ENCODE measurements at regions not wholly inside any gene's neighbourhood (a gene's known extent, or its start where the extent isn't known, plus 50 kb on each side); places are given as distances from the start of the nearest gene placed in this dataset.

DNA sequence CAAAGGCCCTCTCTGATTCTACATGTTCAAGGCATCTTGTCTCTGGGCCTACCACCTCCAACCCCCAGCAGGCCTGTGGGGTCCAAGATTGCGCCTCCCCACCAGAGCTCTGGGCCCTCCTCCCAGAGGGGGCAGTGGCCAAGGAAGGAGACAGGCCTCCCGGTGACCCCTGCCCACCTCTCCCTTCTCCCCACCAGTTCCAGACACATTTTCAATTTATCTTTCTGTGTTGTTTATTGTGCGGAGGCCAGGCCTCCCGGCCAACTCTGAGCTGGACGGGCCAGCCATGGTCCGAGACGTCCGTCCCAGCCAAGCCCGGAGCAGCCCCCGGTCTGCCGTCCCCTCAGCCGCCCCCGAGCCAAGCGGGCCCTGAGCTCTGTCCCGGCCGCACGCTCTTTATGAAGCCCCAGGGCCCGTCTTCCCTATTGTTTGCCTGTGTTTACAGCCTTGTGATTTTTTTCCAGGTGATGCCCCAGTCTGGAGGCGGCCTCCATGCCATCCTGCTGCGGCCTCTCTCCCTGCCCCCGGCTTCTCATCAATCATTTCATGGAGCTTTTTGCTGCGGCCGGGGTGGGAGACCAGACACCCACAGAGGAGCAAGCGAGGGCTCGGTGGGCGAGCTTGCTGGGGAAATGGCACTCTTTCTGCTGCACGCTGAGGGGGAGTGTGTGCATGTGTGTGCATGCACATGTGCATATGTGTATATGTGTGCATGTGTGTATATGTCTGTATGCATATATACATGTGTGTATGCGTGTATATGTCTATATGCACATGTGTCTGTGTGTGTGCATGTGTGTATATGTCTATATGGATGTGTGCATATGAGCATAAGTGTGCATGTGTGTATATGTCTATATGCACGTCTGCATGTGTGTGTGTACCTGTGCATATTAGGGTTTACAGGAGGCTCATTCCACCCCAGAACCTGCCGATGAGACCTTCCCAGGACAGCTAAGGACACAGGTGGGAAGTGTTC, 52.7 kb upstream of the ELN start:
- intact Hi-C loops (cut with micrococcal nuclease; ENCODE audit: unreplicated experiment), result no loop called here
- no peaks in the 10 kb centered on the region for H3K27me3 ChIP-seq (replicated peaks; ENCODE audit: insufficient read depth, low read depth, low read length, poor library complexity)
- TF ChIP-seq, protein P1, sequence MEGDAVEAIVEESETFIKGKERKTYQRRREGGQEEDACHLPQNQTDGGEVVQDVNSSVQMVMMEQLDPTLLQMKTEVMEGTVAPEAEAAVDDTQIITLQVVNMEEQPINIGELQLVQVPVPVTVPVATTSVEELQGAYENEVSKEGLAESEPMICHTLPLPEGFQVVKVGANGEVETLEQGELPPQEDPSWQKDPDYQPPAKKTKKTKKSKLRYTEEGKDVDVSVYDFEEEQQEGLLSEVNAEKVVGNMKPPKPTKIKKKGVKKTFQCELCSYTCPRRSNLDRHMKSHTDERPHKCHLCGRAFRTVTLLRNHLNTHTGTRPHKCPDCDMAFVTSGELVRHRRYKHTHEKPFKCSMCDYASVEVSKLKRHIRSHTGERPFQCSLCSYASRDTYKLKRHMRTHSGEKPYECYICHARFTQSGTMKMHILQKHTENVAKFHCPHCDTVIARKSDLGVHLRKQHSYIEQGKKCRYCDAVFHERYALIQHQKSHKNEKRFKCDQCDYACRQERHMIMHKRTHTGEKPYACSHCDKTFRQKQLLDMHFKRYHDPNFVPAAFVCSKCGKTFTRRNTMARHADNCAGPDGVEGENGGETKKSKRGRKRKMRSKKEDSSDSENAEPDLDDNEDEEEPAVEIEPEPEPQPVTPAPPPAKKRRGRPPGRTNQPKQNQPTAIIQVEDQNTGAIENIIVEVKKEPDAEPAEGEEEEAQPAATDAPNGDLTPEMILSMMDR (conservative IDR thresholded peaks at IDR 0.05; ENCODE audit: low read depth, low read length), result no peak
- no peak for TF ChIP-seq EZH2 (IDR thresholded peaks at IDR 0.05; ENCODE audit: borderline replicate concordance, low read depth, low read length, poor library complexity, severe bottlenecking)
- no peaks in the 10 kb centered on the region for H3K36me3 ChIP-seq (ENCODE audit: insufficient read depth, low read length, poor library complexity, severe bottlenecking)
- H3K4me1 ChIP-seq (ENCODE audit: insufficient read depth, low read length, poor library complexity, severe bottlenecking), result no peaks in the 10 kb centered on the region
- ChIA-PET CTCF (no interaction called here), POLR2A (ENCODE audit: low non-redundant PET) (interaction anchor here (0.5 kb wide), 1 partner anchor 45 kb away, joined by 4 read pairs; no protein-coding TSS in a partner anchor)
- H3K27ac ChIP-seq (ENCODE audit: low read depth, low read length, poor library complexity, severe bottlenecking), result no peak overlapping the region
- no peak overlapping the region for H3K4me3 ChIP-seq (ENCODE audit: low read depth, low read length, poor library complexity, severe bottlenecking)
- H3K9me3 ChIP-seq (ENCODE audit: low read depth, low read length, poor library complexity, severe bottlenecking), result no peaks in the 10 kb centered on the region
- no peak for DNase-seq (ENCODE audit: low spot score)
- BruUV-seq (replicated peaks), result no TSS peak

- Histone ChIP-seq H3K4me3 (ENCODE audit: low read depth, low read length, poor library complexity, severe bottlenecking) (no peak overlapping the region), H3K4me1 (ENCODE audit: insufficient read depth, low read length, poor library complexity, severe bottlenecking) (no peaks in the 10 kb centered on the region), H3K36me3 (ENCODE audit: insufficient read depth, low read length, poor library complexity, severe bottlenecking) (no peaks in the 10 kb centered on the region), H3K27ac (ENCODE audit: low read depth, low read length, poor library complexity, severe bottlenecking) (no peak overlapping the region), H3K27me3 (replicated peaks; ENCODE audit: insufficient read depth, low read depth, low read length, poor library complexity) (no peaks in the 10 kb centered on the region), H3K9me3 (ENCODE audit: low read depth, low read length, poor library complexity, severe bottlenecking) (no peaks in the 10 kb centered on the region)
- ChIA-PET CTCF (no interaction called here), POLR2A (ENCODE audit: low non-redundant PET) (no interaction called here)
- BruUV-seq (replicated peaks), result no TSS peak
- TF ChIP-seq, protein P1 (conservative IDR thresholded peaks at IDR 0.05; ENCODE audit: low read depth, low read length), result no peak
- no peak for TF ChIP-seq EZH2 (IDR thresholded peaks at IDR 0.05; ENCODE audit: borderline replicate concordance, low read depth, low read length, poor library complexity, severe bottlenecking)
- DNase-seq (ENCODE audit: low spot score), result peak; percentile 20
- intact Hi-C loops (cut with micrococcal nuclease; ENCODE audit: unreplicated experiment), result no loop called here
These were observed 51.0 kb upstream of the ELN start for GRCh38 chr7:73976761-73977618.

GRCh38 chr7:73977619-73978618, 50.1 kb upstream of the ELN start:
- intact Hi-C loops (cut with micrococcal nuclease; ENCODE audit: unreplicated experiment), result no loop called here
- Histone ChIP-seq H3K9me3 (ENCODE audit: low read depth, low read length, poor library complexity, severe bottlenecking) (no peaks in the 10 kb centered on the region), H3K4me1 (ENCODE audit: insufficient read depth, low read length, poor library complexity, severe bottlenecking) (no peaks in the 10 kb centered on the region), H3K36me3 (ENCODE audit: insufficient read depth, low read length, poor library complexity, severe bottlenecking) (no peaks in the 10 kb centered on the region), H3K27me3 (replicated peaks; ENCODE audit: insufficient read depth, low read depth, low read length, poor library complexity) (no peaks in the 10 kb centered on the region), H3K27ac (ENCODE audit: low read depth, low read length, poor library complexity, severe bottlenecking) (no peak overlapping the region), H3K4me3 (ENCODE audit: low read depth, low read length, poor library complexity, severe bottlenecking) (no peak overlapping the region)
- POLR2A ChIA-PET (ENCODE audit: low non-redundant PET), result no interaction called here
- TF ChIP-seq, protein P1 (conservative IDR thresholded peaks at IDR 0.05; ENCODE audit: low read depth, low read length), result no peak
- TF ChIP-seq EZH2 (IDR thresholded peaks at IDR 0.05; ENCODE audit: borderline replicate concordance, low read depth, low read length, poor library complexity, severe bottlenecking), result no peak
- no peak for DNase-seq (ENCODE audit: low spot score)
- CTCF ChIA-PET, result no interaction called here
- no TSS peak for BruUV-seq (replicated peaks)

Data from A673 (cell line).